ENCODE measurements at regions not wholly inside any gene's neighbourhood (a gene's known extent, or its start where the extent isn't known, plus 50 kb on each side); places are given as distances from the start of the nearest gene placed in this dataset.

DNA sequence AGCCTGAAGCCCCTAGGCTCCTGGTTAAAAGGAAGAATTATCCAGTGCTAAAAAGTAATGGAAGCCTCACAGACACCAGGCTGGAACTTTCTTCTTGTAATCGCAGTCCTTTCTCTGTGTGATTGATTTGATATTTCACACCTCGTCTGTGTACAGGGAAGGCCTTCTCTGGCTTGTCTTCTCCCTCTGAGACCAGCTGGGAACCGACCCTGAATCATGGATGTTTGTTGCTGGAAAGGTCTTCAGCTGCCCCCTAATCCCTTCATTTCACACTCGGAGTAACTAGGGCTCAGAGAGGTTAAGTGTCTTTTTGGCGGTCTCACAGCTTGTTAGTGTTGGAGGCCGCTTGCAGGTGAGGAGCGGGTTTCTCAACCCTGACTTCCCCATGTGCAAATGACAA is 500.2 kb upstream of the CDH4 start:
- no peak for TF ChIP-seq POLR2AphosphoS5 (IDR thresholded peaks at IDR 0.05; ENCODE audit: low read depth)
- TF ChIP-seq, protein P1, sequence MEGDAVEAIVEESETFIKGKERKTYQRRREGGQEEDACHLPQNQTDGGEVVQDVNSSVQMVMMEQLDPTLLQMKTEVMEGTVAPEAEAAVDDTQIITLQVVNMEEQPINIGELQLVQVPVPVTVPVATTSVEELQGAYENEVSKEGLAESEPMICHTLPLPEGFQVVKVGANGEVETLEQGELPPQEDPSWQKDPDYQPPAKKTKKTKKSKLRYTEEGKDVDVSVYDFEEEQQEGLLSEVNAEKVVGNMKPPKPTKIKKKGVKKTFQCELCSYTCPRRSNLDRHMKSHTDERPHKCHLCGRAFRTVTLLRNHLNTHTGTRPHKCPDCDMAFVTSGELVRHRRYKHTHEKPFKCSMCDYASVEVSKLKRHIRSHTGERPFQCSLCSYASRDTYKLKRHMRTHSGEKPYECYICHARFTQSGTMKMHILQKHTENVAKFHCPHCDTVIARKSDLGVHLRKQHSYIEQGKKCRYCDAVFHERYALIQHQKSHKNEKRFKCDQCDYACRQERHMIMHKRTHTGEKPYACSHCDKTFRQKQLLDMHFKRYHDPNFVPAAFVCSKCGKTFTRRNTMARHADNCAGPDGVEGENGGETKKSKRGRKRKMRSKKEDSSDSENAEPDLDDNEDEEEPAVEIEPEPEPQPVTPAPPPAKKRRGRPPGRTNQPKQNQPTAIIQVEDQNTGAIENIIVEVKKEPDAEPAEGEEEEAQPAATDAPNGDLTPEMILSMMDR (IDR thresholded peaks at IDR 0.05; ENCODE audit: insufficient read depth, low read length) = no peak
- TF ChIP-seq GABPA (IDR thresholded peaks at IDR 0.05; ENCODE audit: low read depth) = no peak

Data from HL-60 (cell line).